B cell (primary cell): ENCODE measurements at regions not wholly inside any gene's neighbourhood (a gene's known extent, or its start where the extent isn't known, plus 50 kb on each side); places are given as distances from the start of the nearest gene placed in this dataset.

Experiments used
- ATAC-seq: fragments of 200-7000 bp; cut with Tn5 transposase; one replicate; pipeline ENCODE4 v1.10.0; 2021; ENCODE audit warnings: low read depth, mild to moderate bottlenecking, moderate number of reproducible peaks, moderate library complexity
- CTCF ChIA-PET: fragments of 350-600 bp; sonication (Branson Sonifier 250); formaldehyde crosslinking; loops from one replicate; lab custom pipeline; 2021; ENCODE audit warnings: antibody characterized with exemption, inconsistent platforms; lab: Charles Lee
- POLR2A ChIA-PET: fragments of 350-600 bp; sonication (Branson Sonifier 250); formaldehyde crosslinking; loops from one replicate; lab custom pipeline; 2021; ENCODE audit warnings: antibody characterized with exemption; lab: Charles Lee
- DNase-seq: peaks from one replicate; pipeline ENCODE4 v3.0.0; 2013
- H2AFZ ChIP-seq: 2 replicates; pipeline ENCODE4 v1.6.1; 2012; ENCODE audit warnings: mild to moderate bottlenecking, low read depth, low read length; ENCODE audit not compliant: insufficient read depth, poor library complexity, severe bottlenecking
- H3K27ac ChIP-seq, 2 donors: 1 replicate in 1 of 2; 2 replicates in 1 of 2; pipeline ENCODE4 v1.5.1; 2012 to 2013; ENCODE audit warnings: low read length in 2 of 2, mild to moderate bottlenecking in 2 of 2, moderate library complexity in 1 of 2
- H3K27me3 ChIP-seq, 4 experiments: fragments of 200-600 bp in 1 of 4; sonication (generic) in 1 of 4; replicated peaks in 1 of 4; 1 replicate in 2 of 4; 2 replicates in 2 of 4; pipeline versions ENCODE4 v1.6.1 to v1.7.0; 2013 to 2016; ENCODE audit warnings: low read length in 3 of 4, mild to moderate bottlenecking in 2 of 4, mixed read lengths in 1 of 4, moderate library complexity in 1 of 4; ENCODE audit not compliant: insufficient read depth in 4 of 4, control insufficient read depth in 3 of 4; ENCODE audit errors: control extremely low read depth in 1 of 4
- H3K36me3 ChIP-seq, 2 experiments: replicated peaks in 1 of 2; 1 replicate in 1 of 2; 2 replicates in 1 of 2; pipeline versions ENCODE4 v1.6.1 to v1.7.1; 2013; ENCODE audit warnings: low read length in 1 of 2; ENCODE audit not compliant: insufficient read depth in 2 of 2, control insufficient read depth in 1 of 2; ENCODE audit errors: control extremely low read depth in 1 of 2, extremely low read depth in 1 of 2
- H3K4me1 ChIP-seq, 2 donors: fragments of 200-600 bp in 1 of 2; sonication (generic) in 1 of 2; 1 replicate in 1 of 2; 2 replicates in 1 of 2; pipeline versions ENCODE4 v1.5.1 to v1.6.1; 2013 to 2017; ENCODE audit warnings: low read length in 2 of 2; ENCODE audit not compliant: control insufficient read depth in 2 of 2, insufficient read depth in 2 of 2
- H3K4me2 ChIP-seq: replicated peaks from 2 replicates; pipeline ENCODE3; 2012; ENCODE audit warnings: mild to moderate bottlenecking, low read depth, low read length; ENCODE audit not compliant: poor library complexity, severe bottlenecking
- H3K4me3 ChIP-seq, 5 experiments: fragments of 200-600 bp in 1 of 5; sonication (generic) in 1 of 5; 1 replicate in 3 of 5; 2 replicates in 2 of 5; pipeline versions ENCODE4 v1.5.1 to v1.7.0; 2011 to 2016; ENCODE audit warnings: low read length in 4 of 5, mild to moderate bottlenecking in 4 of 5, low read depth in 2 of 5, control low read depth in 1 of 5, moderate library complexity in 1 of 5; ENCODE audit not compliant: insufficient read depth in 1 of 5; ENCODE audit errors: control extremely low read depth in 1 of 5, extremely low read depth in 1 of 5
- H3K79me2 ChIP-seq: fragments of 200-600 bp; sonication (generic); one replicate; pipeline ENCODE4 v1.6.0; 2016; ENCODE audit warnings: low read length; ENCODE audit not compliant: control insufficient read depth, insufficient read depth
- H3K9ac ChIP-seq: fragments of 200-600 bp; sonication (generic); 2 replicates; pipeline ENCODE4 v1.6.1; 2017; ENCODE audit warnings: mild to moderate bottlenecking, low read length, moderate library complexity
- H3K9me3 ChIP-seq, 3 donors: one replicate each; pipeline versions ENCODE4 v1.6.1 to v1.7.1; 2013; ENCODE audit warnings: low read length in 2 of 3; ENCODE audit not compliant: control insufficient read depth in 2 of 3, insufficient read depth in 1 of 3; ENCODE audit errors: control extremely low read depth in 1 of 3
- H4K20me1 ChIP-seq: 2 replicates; pipeline ENCODE4 v1.6.0; 2012; ENCODE audit warnings: mild to moderate bottlenecking, low read length; ENCODE audit not compliant: insufficient read depth, control insufficient read depth, poor library complexity, severe bottlenecking
- H3K27ac Mint-ChIP-seq: one replicate; pipeline ENCODE4 v1.8.0; 2021; ENCODE audit warnings: mixed read lengths
- H3K27me3 Mint-ChIP-seq: one replicate; pipeline ENCODE4 v1.8.0; 2021; ENCODE audit warnings: mixed read lengths
- H3K4me1 Mint-ChIP-seq: one replicate; pipeline ENCODE4 v1.8.0; 2021; ENCODE audit warnings: mixed read lengths
- H3K4me3 Mint-ChIP-seq: one replicate; pipeline ENCODE4 v1.8.0; 2021; ENCODE audit warnings: mixed read lengths
- H3K9me3 Mint-ChIP-seq: one replicate; pipeline ENCODE4 v1.8.0; 2022; ENCODE audit warnings: mixed read lengths; ENCODE audit not compliant: insufficient read depth
- EZH2 ChIP-seq: IDR thresholded peaks from 2 replicates; pipeline ENCODE4 v1.6.1; 2012; ENCODE audit warnings: borderline replicate concordance, low read depth, mild to moderate bottlenecking, moderate library complexity, low read length; ENCODE audit not compliant: insufficient read depth, poor library complexity, severe bottlenecking
- WGBS: methylation state at CpG from one replicate; pipeline ENCODE4 v1.1.5; 2013; ENCODE audit warnings: missing lambda C conversion rate; ENCODE audit not compliant: insufficient coverage; 5-methylcytosine and 5-hydroxymethylcytosine counted together
- intact Hi-C: fragments of 100-400 bp; cut with micrococcal nuclease; formaldehyde crosslinking; loops from one replicate; pipeline ENCODE4 v1.10.0; 2022
- TF ChIP-seq, protein P1 (sequence below): fragments of 200-600 bp; IDR thresholded peaks from one replicate; pipeline ENCODE4 v1.8.0; 2022; ENCODE audit warnings: antibody characterized with exemption, mild to moderate bottlenecking

DNA sequence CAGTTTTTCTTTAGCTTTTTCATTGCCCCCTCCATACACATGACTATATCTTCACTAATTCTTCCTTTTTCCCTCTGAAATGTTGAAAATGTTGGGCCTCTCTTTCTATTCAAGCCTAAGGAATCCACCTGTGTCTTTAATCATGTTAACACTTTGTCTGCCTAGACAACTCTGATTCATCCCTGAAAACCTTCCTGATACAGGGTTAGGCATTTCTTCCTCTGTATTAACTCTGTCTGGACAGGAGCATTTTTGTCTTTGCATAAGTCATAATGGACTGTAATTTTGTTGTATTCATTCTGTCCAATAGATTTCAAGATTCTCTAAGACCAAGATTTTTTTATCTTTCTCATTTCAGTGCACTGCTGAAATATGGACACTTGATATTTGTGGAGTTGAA, 297.3 kb downstream of the IKZF2 start:
- H3K9me3 ChIP-seq, result no peaks in the 10 kb centered on the region
- no peaks in the 10 kb centered on the region for H4K20me1 ChIP-seq
- no peak overlapping the region for H3K27ac ChIP-seq
- no peak overlapping the region for H3K27ac Mint-ChIP-seq
- CTCF ChIA-PET, result no interaction called here
- POLR2A ChIA-PET, result no interaction called here
- no peaks in the 10 kb centered on the region for H3K79me2 ChIP-seq
- intact Hi-C loops, result no loop called here
- no peak overlapping the region for H3K4me3 ChIP-seq
- no peak overlapping the region for H3K4me3 Mint-ChIP-seq
- no peak overlapping the region for H3K4me2 ChIP-seq
- no peaks in the 10 kb centered on the region for H3K27me3 ChIP-seq
- no peaks in the 10 kb centered on the region for H3K4me1 ChIP-seq
- no peak for DNase-seq
- H2AFZ ChIP-seq, result no peak overlapping the region
- no peaks in the 10 kb centered on the region for H3K4me1 Mint-ChIP-seq
- no peak for ATAC-seq
- H3K27me3 Mint-ChIP-seq, result no peaks in the 10 kb centered on the region
- no peaks in the 10 kb centered on the region for H3K36me3 ChIP-seq
- peaks cover 2% of the 10 kb centered on the region for H3K9me3 Mint-ChIP-seq
- H3K9ac ChIP-seq, result no peak overlapping the region
- TF ChIP-seq EZH2, result no peak
- TF ChIP-seq, protein P1, sequence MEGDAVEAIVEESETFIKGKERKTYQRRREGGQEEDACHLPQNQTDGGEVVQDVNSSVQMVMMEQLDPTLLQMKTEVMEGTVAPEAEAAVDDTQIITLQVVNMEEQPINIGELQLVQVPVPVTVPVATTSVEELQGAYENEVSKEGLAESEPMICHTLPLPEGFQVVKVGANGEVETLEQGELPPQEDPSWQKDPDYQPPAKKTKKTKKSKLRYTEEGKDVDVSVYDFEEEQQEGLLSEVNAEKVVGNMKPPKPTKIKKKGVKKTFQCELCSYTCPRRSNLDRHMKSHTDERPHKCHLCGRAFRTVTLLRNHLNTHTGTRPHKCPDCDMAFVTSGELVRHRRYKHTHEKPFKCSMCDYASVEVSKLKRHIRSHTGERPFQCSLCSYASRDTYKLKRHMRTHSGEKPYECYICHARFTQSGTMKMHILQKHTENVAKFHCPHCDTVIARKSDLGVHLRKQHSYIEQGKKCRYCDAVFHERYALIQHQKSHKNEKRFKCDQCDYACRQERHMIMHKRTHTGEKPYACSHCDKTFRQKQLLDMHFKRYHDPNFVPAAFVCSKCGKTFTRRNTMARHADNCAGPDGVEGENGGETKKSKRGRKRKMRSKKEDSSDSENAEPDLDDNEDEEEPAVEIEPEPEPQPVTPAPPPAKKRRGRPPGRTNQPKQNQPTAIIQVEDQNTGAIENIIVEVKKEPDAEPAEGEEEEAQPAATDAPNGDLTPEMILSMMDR, result no peak

DNA sequence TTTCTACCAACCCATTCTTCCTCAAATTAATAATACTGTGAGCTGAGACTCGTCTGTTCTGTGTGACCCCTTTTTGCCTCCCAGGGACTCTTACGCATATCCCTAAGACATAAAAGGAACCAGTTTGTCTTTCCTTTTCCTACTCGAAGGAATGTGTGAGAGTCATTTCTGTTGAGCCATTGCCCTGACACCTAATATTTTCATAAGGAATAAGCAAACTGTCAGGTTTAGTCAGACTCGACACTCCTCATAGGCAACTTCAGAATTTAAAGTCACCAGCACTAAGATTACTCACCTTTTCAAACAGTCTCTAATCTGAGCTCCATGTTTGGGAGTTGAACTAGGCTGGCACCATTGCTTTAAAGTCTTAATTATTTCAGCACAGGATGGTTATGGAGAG, 305.5 kb downstream of the IKZF2 start:
- Histone ChIP-seq H3K4me1 (no peaks in the 10 kb centered on the region), H4K20me1 (no peaks in the 10 kb centered on the region), H3K9me3 (no peaks in the 10 kb centered on the region), H3K27ac (no peak overlapping the region), H3K27me3 (no peaks in the 10 kb centered on the region), H3K4me3 (no peak overlapping the region), H2AFZ (no peak overlapping the region), H3K79me2 (no peaks in the 10 kb centered on the region), H3K9ac (no peak overlapping the region), H3K4me2 (no peak overlapping the region), H3K36me3 (no peaks in the 10 kb centered on the region)
- ChIA-PET POLR2A (no interaction called here), CTCF (no interaction called here)
- H3K27ac Mint-ChIP-seq, result no peak overlapping the region
- 95% methylated on average over 4 of the region's 4 CpGs for WGBS
- H3K4me3 Mint-ChIP-seq, result no peak overlapping the region
- DNase-seq (no peak), ATAC-seq (no peak)
- intact Hi-C loops, result no loop called here
- peaks cover 12% of the 10 kb centered on the region for H3K27me3 Mint-ChIP-seq
- H3K9me3 Mint-ChIP-seq, result no peaks in the 10 kb centered on the region
- no peak for TF ChIP-seq EZH2
- no peaks in the 10 kb centered on the region for H3K4me1 Mint-ChIP-seq
